ENCODE measurements at regions not wholly inside any gene's neighbourhood (a gene's known extent, or its start where the extent isn't known, plus 50 kb on each side); places are given as distances from the start of the nearest gene placed in this dataset.

- peak; percentile 14 for DNase-seq (ENCODE audit: low read depth)
Observed at GRCh38 chr11:105553025-105553424, 56.8 kb upstream of the GRIA4 start.

- no peak for DNase-seq (ENCODE audit: low read depth)
Observed at GRCh38 chr11:105548359-105548758, 61.5 kb upstream of the GRIA4 start.

DNA sequence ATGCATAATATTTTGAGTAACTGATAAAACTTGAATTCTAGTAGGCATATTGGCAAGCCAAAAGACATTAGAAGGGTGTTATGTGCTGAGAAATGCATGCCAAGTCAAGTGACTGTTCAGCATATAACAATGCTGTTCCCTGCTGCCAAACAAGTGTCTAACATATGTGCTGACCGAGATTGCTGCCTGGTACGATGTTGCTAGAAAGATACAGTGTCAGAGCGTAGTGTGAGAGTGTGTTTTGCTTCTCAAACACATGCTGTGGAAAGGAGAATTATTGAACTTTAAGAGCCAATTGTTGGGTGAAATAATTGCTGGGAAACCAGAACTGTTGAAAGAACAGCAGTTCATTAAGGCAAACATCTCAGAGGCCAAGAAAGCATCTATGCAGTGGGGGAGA is 71.3 kb upstream of the GRIA4 start:
- DNase-seq (ENCODE audit: low read depth) = no peak

DNA sequence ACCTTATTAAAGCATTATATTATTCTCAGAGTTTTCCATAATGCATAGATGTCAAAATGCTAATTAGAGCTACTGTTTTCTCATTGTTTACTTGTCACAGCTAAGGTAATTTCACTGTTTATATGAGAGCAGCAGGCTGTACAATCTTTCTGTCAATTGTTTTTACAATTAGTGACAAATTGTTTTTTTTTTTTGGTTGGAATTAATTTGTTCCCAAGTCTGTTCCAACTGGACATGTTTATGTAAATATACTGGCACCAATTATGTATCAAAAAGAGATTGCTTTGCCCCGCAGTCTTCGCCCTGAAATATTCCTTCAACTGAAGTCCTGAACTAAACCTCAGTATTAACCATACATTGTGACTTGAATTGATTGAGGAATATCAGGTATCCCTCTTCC is 72.3 kb upstream of the GRIA4 start:
- DNase-seq (ENCODE audit: low read depth) = no peak

DNA sequence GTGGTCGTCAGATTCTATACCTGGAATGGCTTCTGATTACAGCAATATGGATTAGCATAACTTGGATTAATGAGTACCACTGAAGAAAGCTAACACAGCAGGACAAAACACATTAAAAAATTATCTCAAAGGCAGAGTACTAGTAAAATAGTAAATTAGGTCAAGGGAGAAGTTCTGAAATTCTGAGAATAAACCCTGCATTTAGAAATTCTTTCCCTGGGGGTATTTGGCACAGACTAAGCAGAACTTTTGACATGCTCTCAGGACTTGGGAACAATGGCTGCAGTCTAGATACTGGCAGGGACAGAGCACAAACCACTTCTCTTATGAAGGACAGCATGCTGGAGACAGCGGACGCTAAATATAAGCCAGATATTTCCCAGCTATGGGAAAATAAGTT is 85.6 kb upstream of the GRIA4 start:
- DNase-seq (ENCODE audit: low read depth) = no peak

DNA sequence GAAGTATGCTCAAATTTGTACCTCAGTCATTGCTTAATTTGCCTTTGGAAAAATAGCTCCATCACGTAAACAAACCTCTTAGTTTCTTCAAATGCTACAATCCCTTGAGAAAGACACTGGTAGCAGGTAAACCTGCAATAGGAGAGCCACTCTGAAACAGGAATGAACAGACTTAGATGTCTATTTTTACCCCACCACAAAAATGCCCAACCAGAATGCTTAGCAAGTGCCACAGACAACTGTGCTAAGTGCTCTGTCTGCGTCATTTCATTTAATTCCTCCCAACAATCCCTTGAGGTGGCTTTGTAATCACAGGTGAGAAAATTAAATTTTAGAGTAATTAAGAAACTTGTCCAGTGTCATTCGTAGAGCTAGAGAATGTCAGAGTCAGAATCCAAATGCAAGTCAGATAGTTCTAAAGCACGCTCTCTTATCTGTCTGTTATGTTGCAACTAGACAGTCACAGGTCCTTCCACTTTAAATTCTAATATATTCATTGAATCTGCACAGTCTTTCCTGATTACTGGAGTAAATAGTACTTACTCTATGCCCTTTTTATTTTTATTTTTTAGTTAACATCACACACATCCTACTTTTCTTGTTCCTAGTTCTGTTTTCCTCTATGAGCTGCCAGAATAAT is 89.0 kb upstream of the GRIA4 start:
- DNase-seq (ENCODE audit: low read depth) = no peak

DNA sequence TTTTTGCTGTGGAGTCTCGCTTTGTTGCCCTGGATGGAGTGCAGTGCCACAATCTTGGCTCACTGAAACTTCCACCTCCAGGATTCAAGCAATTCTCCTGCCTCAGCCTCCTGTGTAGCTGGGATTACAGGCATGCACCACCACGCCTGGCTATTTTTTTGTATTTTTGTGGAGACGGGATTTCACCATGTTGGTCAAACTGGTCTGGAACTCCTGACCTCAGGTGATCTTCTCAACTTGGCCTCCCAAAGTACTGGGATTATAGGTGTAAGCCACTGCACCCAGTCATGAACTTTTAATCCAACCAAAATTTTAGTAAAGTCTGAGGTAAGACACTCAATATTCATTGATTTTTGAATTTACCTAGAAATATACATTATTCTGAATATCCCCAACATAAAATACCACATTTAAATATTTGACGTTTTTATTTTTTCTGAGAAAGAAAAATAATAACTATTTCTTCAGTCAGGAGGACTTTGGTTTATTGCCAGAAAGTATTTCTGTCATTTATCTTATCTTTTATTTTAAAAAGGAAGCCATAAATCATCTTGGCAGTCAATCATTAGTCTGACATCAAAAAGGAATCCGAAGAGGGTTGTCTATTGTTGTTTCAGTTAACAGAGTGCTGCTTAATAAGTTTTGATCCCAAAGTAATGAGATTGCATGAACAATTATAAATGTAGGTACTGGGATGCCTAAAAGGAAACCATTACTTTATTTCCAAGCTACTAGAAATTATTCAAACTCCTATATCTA is 102.2 kb upstream of the GRIA4 start:
- DNase-seq (ENCODE audit: low read depth) = no peak

- no peak for DNase-seq (ENCODE audit: low read depth)
Observed at GRCh38 chr11:105492010-105492409, 117.9 kb upstream of the GRIA4 start.

DNA sequence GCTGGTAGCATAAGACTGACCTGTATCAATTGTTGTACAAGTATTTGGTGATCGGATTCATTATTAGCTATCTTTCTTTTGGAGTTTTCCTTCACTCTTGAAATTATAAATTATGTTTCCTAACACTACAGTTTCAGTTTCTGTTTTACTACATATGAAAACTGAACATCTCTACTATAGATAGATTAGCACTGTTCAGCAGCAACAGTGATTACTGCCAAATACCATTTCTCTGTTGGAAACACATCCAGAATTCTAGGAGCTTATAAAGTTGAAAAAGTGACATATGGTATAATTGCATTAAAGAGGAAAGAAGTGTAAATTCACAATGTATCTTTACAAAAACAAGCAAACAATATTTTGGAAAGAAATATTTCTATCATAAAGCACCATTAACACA is 118.5 kb upstream of the GRIA4 start:
- DNase-seq (ENCODE audit: low read depth) = no peak

GRCh38 chr11:105490333-105490732 is 119.5 kb upstream of the GRIA4 start:
- no peak for DNase-seq (ENCODE audit: low read depth)

DNA sequence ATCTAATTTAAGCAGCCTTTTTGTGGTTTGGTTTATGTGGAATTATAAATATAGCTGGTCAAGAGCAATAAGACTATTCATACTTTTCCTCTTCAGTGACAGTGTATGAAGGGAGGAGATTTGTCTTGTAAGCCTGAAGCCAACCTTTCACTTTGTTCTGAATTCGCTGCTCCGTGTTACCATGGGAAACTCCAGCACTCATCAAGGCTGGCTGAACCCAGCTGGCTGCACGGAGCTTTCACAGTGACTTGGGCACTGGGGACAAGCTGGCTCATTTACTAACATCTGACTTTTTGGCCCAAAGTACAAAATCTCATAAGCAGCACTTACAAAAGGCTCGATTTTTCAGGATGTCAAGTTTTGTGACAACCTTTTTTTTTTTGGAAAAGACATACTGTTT is 120.4 kb upstream of the GRIA4 start:
- no peak for DNase-seq (ENCODE audit: low read depth)

DNA sequence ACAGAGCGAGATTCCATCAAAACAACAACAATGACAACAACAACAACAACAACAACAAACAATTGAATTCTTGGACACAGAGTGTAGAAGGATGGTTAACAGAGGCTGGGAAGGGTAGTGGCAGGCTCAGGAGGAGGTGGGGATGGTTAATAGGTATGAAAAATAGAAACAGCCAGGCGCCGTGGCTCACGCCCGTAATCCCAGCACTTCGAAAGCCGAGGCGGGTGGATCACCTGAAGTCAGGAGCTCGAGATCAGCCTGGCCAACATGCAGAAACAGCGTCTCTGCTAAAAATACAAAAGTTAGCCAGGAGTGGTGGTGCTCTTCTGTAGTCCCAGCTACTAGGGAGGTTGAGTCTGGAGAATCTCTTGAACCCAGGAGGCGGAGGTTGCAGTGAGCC is 122.9 kb upstream of the GRIA4 start:
- no peak for DNase-seq (ENCODE audit: low read depth)

DNA sequence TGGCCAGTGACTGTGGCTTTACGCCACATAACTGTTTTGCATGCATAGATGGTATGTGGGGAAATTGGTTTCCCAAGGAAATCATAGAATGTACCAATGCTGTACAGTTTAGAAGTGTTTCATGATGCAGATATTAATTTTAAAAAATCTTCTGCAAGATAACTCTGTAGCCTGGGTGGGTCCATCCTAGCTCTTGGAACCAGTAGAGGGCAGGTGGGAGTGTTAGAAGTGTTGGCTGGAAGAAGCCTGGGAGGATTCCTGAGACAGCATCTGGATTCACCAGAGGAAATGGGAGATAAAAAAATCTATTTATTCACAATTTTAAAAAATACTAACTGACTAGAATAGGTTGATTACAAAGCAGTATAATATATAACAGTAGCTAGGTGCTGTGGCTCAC is 139.9 kb upstream of the GRIA4 start:
- no peak for DNase-seq (ENCODE audit: low read depth)

DNA sequence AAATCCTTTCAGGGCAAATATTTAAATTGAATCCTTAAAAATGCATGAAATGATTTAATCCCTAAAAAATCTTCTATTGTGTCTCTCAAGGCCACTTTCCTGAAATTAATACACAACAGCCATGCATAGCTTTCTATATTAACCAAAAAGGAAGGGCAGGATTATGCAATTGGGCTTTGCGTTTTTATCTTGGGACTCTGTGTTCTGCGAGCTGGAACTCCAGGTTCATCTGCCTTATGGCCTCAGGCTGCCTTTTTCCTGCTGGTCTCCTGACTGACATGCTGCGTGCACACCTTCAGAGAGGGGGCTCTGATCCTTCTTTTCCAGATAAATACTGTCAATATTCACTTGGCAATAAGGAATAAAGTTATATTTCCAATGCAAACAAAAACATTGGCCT is 141.7 kb upstream of the GRIA4 start:
- DNase-seq (ENCODE audit: low read depth) = no peak

DNA sequence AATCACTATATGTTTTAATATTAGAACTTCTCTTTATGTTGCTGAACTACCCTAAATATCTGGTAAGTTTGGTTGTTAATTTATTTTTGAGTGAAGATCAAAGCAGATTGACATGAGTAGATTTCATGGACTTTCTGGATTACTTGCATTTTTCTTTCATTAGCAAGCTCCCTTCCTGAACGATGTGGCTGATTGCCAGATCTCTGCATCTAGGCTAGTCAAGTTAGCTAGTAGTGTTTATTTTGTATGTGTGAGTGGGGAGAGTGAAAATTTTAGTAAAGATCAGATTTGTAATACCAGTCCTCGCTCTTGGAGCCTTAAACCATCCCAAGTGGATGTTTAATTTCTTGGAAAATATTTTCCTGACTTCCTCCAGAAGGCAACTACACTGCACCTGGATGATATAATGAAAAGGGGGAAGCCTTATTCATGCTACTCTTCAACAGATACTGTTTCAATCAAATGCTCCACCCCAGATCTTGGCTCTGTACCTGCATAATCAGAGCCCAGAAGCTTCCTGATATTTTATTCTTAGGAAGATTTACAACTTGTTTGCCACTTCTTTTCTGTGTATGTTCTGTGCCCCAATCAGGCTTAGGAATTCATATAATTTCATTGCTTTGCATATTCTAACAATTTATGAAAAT is 143.2 kb upstream of the GRIA4 start:
- peak; percentile 55 for DNase-seq (ENCODE audit: low read depth)

DNA sequence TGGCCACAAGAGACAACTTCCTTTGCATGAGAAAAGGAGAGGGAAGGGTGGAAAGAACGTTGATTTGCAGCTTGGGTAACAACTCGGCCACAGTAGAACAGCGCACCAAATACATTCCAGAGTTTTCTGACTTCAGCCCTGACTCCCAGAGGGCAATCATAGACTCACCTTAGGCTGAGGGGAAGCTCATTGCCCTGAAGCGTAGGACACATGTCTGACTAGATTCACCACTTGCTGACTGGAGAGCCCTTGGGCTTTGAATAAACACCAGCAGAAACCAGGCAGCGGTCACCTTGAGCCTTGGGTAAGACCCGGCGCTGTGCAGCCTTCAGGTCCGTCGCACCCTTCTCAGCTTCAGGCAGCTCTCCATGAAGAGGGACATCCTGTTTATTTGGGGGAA is 151.8 kb upstream of the GRIA4 start:
- DNase-seq (ENCODE audit: low read depth) = no peak

DNA sequence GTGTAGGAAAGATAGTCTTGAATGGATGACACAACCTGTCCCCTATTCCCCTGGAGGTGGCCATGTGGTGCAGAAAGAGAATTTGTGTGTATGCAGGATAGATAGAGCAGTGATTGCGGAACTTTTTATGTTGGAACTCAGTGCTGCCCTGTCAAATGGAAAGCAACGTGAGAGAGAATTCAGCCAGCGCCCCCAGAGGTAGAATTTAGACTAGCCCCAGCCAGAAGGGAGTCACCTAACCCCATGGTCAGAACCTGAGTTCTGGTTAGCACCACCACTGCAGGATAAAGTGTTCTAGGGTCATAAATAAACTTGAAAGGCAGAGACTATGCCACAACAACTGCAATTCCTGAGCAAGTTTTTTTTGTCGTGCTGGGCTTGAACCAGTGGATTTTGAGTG is 152.9 kb upstream of the GRIA4 start:
- peak; percentile 8 for DNase-seq (ENCODE audit: low read depth)

DNA sequence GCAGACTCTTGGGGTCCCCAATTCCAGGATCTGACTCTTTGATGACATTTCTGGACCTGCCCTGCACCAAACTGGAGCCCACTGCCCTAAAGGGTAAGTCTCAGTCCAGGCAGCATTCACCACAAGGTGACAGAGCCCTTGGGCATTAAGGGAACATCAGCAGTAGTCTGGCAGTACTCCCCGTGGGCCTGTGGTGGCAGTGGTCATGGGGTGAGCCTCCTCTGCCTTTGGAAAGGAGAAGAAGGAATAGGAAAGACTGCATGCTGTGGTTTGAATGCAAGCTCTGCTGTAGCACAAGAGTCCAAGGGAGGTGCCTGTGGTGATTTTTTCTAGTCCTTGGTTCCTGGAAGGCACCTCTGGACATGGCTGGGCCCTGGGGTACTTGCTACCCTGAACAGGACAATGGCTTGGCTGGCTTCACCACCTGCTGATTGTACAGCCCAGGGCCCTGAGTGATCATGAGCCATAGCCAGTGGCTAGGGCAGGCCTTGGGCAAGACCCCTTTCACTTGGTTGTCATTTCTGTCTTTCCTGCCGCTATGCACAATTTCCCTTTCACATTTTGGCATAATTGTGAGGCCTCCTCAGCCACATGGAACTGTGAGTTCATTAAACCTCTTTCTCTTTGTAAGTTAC is 160.7 kb upstream of the GRIA4 start:
- no peak for DNase-seq (ENCODE audit: low read depth)

DNA sequence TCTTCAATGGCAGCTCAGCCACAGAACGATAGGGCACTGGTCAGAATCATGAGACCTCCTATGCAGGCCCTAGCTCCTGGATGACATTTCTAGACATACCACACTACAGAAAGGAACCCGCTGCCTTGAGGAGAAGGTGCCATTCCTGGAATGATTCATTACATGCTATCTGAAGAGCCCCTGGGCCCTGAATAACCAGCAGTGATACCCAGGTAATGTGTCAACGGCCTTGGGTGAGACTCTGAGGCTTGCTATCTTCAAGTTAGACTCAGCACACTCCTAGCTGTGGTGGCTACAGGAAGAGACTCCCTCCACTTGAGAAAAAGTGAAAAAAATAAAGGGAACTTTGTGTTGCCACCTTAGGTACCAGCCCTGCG is 161.2 kb upstream of the GRIA4 start:
- DNase-seq (ENCODE audit: low read depth) = no peak

DNA sequence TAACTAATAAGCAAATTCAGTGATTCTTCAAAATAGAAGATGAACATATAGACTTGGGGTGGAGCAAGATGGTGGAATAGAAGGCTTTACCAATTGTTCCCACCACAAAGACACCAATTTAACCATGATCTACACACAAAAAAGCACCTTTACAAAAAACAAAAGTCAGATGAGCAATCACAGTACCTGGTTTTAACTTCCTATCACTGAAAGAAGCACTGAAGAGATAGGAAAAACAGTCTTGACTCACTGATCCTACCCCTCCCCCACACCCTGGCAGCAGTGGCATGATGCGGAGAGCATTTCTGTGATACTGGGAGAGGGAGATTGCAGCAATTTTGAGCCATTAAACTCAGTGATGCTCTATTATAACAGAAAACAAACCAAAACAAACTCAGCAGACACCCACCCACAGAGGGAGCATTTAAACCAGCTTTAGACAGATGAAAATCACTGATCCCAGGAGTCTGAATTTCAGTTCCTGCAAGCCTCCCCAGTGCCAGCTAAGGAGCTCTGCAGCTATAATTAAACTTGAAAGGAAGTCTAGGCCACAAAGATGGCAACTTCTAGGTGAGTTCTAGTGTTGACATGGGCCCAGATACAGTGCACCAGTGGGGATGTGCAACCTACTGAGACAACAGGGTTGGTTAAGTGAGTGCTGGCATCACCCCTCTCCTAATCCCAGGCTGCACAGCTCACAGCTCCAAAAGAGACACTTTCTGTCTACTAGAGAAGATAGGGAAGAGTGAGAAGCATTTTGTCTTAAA is 161.8 kb upstream of the GRIA4 start:
- DNase-seq (ENCODE audit: low read depth) = no peak

DNA sequence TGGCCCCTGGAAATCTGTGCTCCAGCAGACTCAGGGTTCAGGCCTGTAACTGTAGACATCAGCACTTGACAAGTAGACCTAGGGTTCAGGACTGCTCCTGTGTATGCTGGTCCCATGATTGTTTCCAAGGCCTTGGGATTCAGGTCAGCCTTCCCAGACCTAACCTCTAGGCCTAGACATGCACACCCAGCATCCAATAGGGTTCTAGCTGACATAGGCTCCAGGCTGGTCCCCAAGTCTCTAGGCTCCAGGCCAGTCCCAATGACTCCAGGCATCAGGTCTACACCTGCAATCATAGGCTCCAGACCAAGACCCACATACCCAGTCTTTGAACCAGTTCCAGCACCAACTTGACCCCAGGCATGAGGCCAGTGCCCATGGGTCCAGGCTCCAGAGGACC is 166.2 kb upstream of the GRIA4 start:
- no peak for DNase-seq (ENCODE audit: low read depth)

All from HT1080 (cell line).